ENCODE measurements at regions not wholly inside any gene's neighbourhood (a gene's known extent, or its start where the extent isn't known, plus 50 kb on each side); places are given as distances from the start of the nearest gene placed in this dataset.

GRCh38 chr6:43904311-43905123 lies 134.5 kb downstream of the VEGFA start (continued):
- peak; percentile 53; the same call in 1 of the 2 replicates for TF ChIP-seq DMBX1 (CRISPR knock-in tag; IDR thresholded peaks at IDR 0.05; ENCODE audit: borderline replicate concordance)
- no peak for TF ChIP-seq PHF20 (IDR thresholded peaks at IDR 0.05; ENCODE audit: partially characterized antibody)
- no peak for TF ChIP-seq ZNF217 (CRISPR knock-in tag; IDR thresholded peaks at IDR 0.05)
- TF ChIP-seq ZNF175 (CRISPR knock-in tag; IDR thresholded peaks at IDR 0.05; ENCODE audit: low read depth): no peak
- peak; percentile 90 for TF ChIP-seq FOSL1 (tag; conservative IDR thresholded peaks at IDR 0.05)
- peak; percentile 85; the same call in 1 of the 2 replicates for TF ChIP-seq ZZZ3 (IDR thresholded peaks at IDR 0.05)
- peak in 1 of 2 experiments; percentile 33; a peak in 2 of 4 replicates for TF ChIP-seq ETV6 (IDR thresholded peaks at IDR 0.05; ENCODE audit: borderline replicate concordance in 1 of 2, low read depth in 2 of 2, low read length in 1 of 2)
- TF ChIP-seq ETV6 (CRISPR knock-in tag; IDR thresholded peaks at IDR 0.05; ENCODE audit: borderline replicate concordance): no peak
- peak; percentile 27; the same call in 1 of the 2 replicates for TF ChIP-seq ATF4 (CRISPR knock-in tag; IDR thresholded peaks at IDR 0.05)
- no peak; the same call in 1 of the 2 replicates for TF ChIP-seq THRAP3 (IDR thresholded peaks at IDR 0.05; ENCODE audit: borderline replicate concordance)
- 0 out of 2 replicates have a peak, but pooled peaks have one; percentile 13 for TF ChIP-seq LEF1 (IDR thresholded peaks at IDR 0.05)
- peak; percentile 94 for TF ChIP-seq THRB (CRISPR knock-in tag; conservative IDR thresholded peaks at IDR 0.05)
- peak in 1 of 2 experiments; percentile 63; a peak in 2 of 4 replicates for TF ChIP-seq HDAC1 (IDR thresholded peaks at IDR 0.05)
- TF ChIP-seq LARP7 (IDR thresholded peaks at IDR 0.05): peak; percentile 98
- peak; percentile 71; the same call in 1 of the 2 replicates for TF ChIP-seq NBN (IDR thresholded peaks at IDR 0.05; ENCODE audit: low read depth)
- TF ChIP-seq TOE1 (IDR thresholded peaks at IDR 0.05; ENCODE audit: borderline replicate concordance): peak; percentile 81
- TF ChIP-seq TOE1 (CRISPR knock-in tag; IDR thresholded peaks at IDR 0.05; ENCODE audit: borderline replicate concordance, low read depth): no peak
- TF ChIP-seq ZNF184 (CRISPR knock-in tag; IDR thresholded peaks at IDR 0.05): no peak
- TF ChIP-seq HDAC2 (IDR thresholded peaks at IDR 0.05): peak; percentile 89
- peak; percentile 91 for TF ChIP-seq NFRKB (IDR thresholded peaks at IDR 0.05; ENCODE audit: low read depth)
- TF ChIP-seq CEBPZ (IDR thresholded peaks at IDR 0.05; ENCODE audit: borderline replicate concordance, low read depth, low read length): no peak

All from K562 (cell line).